GM12864 (cell line): ENCODE measurements at regions not wholly inside any gene's neighbourhood (a gene's known extent, or its start where the extent isn't known, plus 50 kb on each side); places are given as distances from the start of the nearest gene placed in this dataset.

Source experiments
- DNase-seq: peaks from one replicate; pipeline ENCODE4 v3.0.0-alpha.2; 2011; ENCODE audit warnings: low read depth
- H3K4me3 ChIP-seq: 2 replicates; pipeline ENCODE4 v1.5.1; 2011; ENCODE audit warnings: mild to moderate bottlenecking, low read depth, low read length, control low read depth
- CTCF ChIP-seq: IDR thresholded peaks from 2 replicates; pipeline ENCODE4 v1.5.1; 2011; ENCODE audit warnings: low read depth, mild to moderate bottlenecking, moderate library complexity, low read length, control low read depth, inconsistent platforms; ENCODE audit errors: missing control alignments

DNA sequence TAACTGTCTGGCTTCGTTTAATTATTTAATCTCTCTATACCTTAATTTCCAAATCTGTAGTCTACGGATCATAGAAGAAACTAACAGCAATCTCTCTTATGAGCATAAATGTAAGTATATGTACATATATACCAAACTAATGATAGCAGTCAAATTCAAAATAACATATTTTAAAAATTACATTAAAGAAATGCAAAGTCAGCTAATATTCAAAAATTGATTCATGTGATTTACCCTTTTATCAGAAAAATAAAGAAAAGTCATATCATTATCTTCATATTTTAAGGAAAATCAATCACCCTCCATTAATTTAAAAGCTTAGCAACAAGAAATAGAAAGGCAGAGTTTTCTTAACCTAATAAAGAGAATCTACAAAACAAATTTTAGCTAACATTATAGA, 575.9 kb downstream of the IRS1 start:
- no peak for TF ChIP-seq CTCF
- no peak for DNase-seq
- H3K4me3 ChIP-seq: no peak overlapping the region

DNA sequence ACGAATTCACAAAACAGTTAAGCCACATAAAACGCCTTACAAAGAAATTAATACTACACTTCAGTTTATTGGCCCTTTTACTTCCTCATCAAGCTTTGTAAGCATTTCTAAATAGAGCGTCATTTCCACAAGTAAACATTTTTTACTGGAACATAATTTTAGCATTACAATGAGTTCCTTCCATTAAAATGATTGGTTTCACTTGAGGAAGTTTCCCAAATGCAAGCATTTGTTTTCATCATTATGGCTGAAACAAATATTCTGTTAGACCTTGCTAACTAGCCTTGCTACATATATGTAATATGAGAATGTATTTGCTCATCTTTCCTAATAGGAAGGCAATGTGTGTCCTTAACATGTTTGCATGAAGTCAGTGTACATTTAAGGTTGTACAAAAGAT, 579.1 kb downstream of the IRS1 start:
- DNase-seq: no peak
- no peak overlapping the region for H3K4me3 ChIP-seq
- TF ChIP-seq CTCF: no peak

DNA sequence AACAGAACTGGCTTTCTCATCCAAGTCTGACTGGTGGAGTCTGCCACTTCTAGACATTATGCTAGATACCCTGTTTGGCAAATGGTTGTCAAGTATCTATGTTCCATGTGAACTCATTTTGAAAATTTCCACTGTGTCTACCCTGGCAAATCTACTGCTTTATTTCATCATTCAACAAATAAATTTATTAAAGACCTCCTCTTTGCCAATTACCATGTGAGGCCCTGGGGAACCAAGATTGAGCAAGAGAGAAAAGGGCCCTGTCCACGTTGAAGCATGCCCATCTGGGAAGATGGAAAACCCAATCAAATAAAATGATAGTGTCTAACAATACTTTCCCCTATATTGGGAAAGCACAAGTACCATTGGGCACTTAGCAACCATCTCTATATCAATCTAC, 582.4 kb downstream of the IRS1 start:
- TF ChIP-seq CTCF: no peak
- no peak overlapping the region for H3K4me3 ChIP-seq
- no peak for DNase-seq

- no peak for TF ChIP-seq CTCF
- DNase-seq: no peak
These were observed 583.0 kb downstream of the IRS1 start for GRCh38 chr2:226216575-226216974.

GRCh38 chr2:226215902-226216503, 583.6 kb downstream of the IRS1 start:
- DNase-seq: peak; percentile 3
- TF ChIP-seq CTCF: peak; percentile 81
- no peak overlapping the region for H3K4me3 ChIP-seq

More at GRCh38 chr2:226216575-226216974, 583.0 kb downstream of the IRS1 start:
- H3K4me3 ChIP-seq: no peak overlapping the region

DNA sequence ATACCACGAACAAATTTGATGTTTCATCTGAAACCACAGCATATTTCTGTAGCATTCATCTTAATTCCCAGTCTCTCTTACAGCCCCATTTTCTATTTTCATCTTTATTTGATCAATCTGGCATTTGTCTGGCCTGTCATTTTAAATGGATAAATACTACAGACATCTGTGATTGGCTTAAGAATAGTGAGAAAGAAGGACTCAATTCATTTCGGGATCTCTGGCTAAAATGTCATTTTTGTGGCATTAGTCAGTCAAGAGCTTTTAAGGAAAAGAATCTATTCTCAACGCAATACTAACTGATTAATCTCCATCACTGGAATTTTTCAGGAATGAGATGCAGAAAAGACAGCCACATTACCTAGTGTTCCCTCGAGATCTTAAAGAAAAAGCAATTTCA, 585.9 kb downstream of the IRS1 start:
- H3K4me3 ChIP-seq: no peak overlapping the region
- no peak for TF ChIP-seq CTCF
- DNase-seq: no peak

- TF ChIP-seq CTCF: no peak
- no peak overlapping the region for H3K4me3 ChIP-seq
- no peak for DNase-seq
These were observed 588.2 kb downstream of the IRS1 start for GRCh38 chr2:226211439-226211838.
